Epithelial cell of proximal tubule (primary cell): ENCODE measurements at regions not wholly inside any gene's neighbourhood (a gene's known extent, or its start where the extent isn't known, plus 50 kb on each side); places are given as distances from the start of the nearest gene placed in this dataset.
"Not testable (repeated sequence)": the region's sequence is repeated elsewhere in the genome, so short reads cannot be mapped to it uniquely, and the experiment has no call there.

Experiments
- DNase-seq: peaks from one replicate; pipeline ENCODE4 v3.0.0-alpha.2; 2011; ENCODE audit warnings: low read depth
- H3K4me3 ChIP-seq: 2 replicates; pipeline ENCODE4 v1.5.1; 2011; ENCODE audit warnings: low read depth, mild to moderate bottlenecking, low read length
- TF ChIP-seq, protein P1 (sequence below): conservative IDR thresholded peaks from 2 replicates; pipeline ENCODE4 v1.5.1; 2012; ENCODE audit warnings: low read depth, mild to moderate bottlenecking, low read length

DNA sequence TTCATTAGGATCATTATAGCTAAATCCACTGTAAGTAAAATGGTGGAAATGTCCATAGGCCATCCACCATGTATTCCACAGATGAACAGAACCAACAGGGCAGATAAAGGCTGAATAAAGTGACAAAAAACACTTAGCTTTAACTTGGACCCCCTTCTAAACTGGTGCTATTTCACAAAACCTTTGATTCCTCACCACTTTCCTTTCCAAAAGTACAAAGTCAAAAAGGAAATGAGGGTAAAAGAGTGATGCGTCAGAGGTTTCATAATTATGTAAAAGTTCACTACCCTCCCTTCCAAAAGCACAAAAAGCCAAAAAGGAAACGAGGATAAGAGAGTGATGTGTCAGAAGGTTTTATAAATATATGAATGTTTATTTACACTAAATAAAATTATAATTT lies 172.2 kb downstream of the TBX15 start:
- H3K4me3 ChIP-seq, result no peak overlapping the region
- TF ChIP-seq, protein P1, sequence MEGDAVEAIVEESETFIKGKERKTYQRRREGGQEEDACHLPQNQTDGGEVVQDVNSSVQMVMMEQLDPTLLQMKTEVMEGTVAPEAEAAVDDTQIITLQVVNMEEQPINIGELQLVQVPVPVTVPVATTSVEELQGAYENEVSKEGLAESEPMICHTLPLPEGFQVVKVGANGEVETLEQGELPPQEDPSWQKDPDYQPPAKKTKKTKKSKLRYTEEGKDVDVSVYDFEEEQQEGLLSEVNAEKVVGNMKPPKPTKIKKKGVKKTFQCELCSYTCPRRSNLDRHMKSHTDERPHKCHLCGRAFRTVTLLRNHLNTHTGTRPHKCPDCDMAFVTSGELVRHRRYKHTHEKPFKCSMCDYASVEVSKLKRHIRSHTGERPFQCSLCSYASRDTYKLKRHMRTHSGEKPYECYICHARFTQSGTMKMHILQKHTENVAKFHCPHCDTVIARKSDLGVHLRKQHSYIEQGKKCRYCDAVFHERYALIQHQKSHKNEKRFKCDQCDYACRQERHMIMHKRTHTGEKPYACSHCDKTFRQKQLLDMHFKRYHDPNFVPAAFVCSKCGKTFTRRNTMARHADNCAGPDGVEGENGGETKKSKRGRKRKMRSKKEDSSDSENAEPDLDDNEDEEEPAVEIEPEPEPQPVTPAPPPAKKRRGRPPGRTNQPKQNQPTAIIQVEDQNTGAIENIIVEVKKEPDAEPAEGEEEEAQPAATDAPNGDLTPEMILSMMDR, result no peak
- no peak for DNase-seq

DNA sequence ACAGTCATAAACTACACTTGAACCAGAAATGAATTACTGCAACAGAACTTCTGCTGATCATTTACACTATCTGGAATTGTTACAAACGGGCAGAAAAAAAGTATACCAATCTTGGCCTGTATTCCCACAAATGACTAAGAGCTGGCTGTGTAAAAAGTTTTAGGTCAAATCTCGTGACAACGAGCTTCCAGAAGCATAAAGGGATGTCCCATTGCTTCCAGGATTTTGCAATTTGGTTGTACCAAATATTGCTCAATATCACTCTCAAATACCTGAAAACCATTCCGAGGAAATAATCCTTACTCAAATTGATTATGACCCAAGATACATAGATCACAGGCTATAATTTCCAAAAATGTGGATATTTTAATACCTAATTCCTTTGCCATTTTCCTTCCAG lies 175.6 kb downstream of the TBX15 start:
- DNase-seq, result no peak
- TF ChIP-seq, protein P1, result no peak
- H3K4me3 ChIP-seq, result no peak overlapping the region

DNA sequence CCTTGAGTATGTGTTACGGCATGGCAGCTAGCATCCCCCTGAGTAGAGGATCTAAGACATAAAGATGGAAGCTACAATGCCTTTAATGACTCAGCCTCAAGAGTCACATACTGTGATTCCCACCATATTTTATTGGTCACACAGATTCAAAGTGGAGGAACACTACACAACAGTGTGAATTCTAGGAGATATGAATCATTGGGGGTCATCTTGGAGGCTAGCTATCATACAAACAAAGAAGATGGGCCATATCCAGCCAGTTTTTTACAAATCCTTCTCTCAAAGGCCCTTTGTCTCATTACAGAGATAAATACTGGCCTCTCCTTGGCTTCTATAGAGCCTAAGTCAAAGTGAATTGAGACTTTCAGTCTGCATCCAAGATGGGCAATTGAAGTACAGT lies 177.0 kb downstream of the TBX15 start:
- no peak for DNase-seq
- TF ChIP-seq, protein P1, result no peak
- H3K4me3 ChIP-seq, result no peak overlapping the region

DNA sequence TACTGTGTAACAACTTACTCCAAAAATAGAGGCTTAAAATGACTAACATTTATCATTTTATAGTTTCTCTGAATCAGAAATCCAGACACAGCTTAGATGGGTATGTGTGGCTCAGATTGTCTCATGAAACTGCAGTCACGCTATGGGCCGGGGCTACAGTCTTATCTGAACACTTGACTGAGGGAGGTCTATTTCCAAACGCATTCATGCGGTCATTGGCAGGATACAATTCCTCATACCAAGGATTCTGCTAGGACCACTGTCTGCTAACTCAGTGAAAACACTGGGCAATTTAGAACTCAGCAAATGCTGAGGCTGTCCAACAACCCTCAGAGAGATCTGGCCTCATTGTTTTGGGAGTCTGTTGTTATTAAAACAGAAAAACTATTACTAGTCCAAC lies 178.6 kb downstream of the TBX15 start:
- H3K4me3 ChIP-seq, result no peak overlapping the region
- DNase-seq, result no peak
- TF ChIP-seq, protein P1, result no peak

DNA sequence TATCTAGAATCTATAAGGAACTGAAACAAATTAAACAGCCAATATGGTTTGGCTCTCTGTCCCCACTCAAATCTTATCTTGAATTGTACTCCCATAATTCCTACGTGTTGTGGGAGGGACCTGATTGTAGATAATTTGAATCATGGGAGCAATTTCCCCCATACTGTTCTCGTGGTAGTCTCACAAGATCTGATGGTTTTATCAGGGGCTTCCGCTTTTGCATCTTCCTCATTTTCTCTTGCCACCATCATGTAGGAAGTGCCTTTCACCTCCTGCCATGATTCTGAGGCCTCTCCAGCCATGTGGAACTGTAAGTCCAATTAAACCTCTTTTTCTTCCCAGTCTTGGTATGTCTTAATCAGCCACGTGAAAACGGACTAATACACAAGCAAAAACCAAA lies 185.0 kb downstream of the TBX15 start:
- not testable (repeated sequence) for H3K4me3 ChIP-seq, DNase-seq

DNA sequence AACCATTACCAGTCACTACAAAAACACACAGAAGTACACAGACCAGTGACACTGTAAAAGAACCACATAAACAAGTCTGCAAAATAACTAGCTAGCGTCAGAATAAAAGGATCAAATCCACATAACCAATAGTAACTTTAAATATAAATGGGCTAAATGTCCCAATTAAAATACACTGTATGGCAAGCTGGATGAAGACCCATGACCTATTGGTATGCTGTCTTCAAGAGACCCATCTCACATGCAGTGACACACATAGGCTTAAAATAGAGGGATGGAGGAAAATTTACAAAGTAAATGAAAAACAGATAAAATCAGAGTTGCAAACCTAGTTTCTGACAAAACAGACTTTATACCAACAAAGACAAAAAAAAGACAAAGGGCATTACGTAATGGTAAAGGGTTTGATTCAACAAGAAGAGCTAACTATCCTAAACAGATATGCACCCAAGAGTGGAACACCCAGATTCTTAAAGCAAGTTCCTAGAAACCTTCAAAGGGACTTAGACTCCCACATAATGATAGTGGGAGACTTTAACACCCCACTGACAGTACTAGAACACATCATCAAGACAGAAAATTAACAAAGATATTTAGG lies 196.9 kb downstream of the TBX15 start:
- TF ChIP-seq, protein P1, result no peak
- no peak for DNase-seq
- no peak overlapping the region for H3K4me3 ChIP-seq

DNA sequence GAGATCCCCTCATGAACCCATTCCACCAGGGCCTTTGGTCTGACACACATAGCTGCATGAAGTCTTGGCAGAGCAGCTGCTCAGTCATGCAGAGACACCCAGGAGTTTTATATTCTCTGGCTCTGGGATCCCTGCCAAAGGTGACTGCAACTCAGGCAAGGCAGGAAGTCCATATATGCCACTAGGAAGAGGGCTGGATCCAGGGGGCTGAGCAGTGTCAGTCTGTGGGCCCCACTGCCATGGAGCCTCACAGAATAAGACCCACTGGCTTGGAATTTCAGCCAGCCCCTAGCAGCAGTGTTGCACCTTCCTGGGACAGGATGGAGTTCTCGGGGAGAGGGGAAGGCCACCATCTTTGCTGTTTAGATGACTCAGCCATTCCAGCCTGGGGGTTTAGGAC lies 199.7 kb downstream of the TBX15 start:
- H3K4me3 ChIP-seq, result no peak overlapping the region
- TF ChIP-seq, protein P1, result no peak
- peak; percentile 94 for DNase-seq
